ENCODE measurements at regions not wholly inside any gene's neighbourhood (a gene's known extent, or its start where the extent isn't known, plus 50 kb on each side); places are given as distances from the start of the nearest gene placed in this dataset.

- Histone ChIP-seq H4K20me1 (ENCODE audit: control insufficient read depth, extremely low read depth, insufficient read depth, low read length) (no peaks in the 10 kb centered on the region), H3K4me2 (ENCODE audit: extremely low read depth, insufficient read depth, low read length) (no peak overlapping the region), H3K79me2 (ENCODE audit: control insufficient read depth, insufficient read depth, low read length) (no peaks in the 10 kb centered on the region), H3K4me1 (ENCODE audit: control insufficient read depth, extremely low read depth, insufficient read depth, low read length) (no peaks in the 10 kb centered on the region), H3K27me3 (ENCODE audit: control insufficient read depth, insufficient read depth, low read length) (no peaks in the 10 kb centered on the region), H3K27ac (ENCODE audit: insufficient read depth, low read length) (no peak overlapping the region), H3K4me3 (replicated peaks in 1 of 4; ENCODE audit: control extremely low read depth in 1 of 4, insufficient read depth in 1 of 4, low read depth in 3 of 4, low read length in 4 of 4) (no peak overlapping the region), H3K9ac (ENCODE audit: insufficient read depth, low read length) (no peak overlapping the region), H2AFZ (ENCODE audit: low read length) (no peak overlapping the region), H3K36me3 (ENCODE audit: control insufficient read depth, insufficient read depth, low read length) (no peaks in the 10 kb centered on the region), H3K9me3 (ENCODE audit: control insufficient read depth, insufficient read depth, low read depth, low read length) (no peaks in the 10 kb centered on the region)
- no peak for TF ChIP-seq CTCF (conservative IDR thresholded peaks at IDR 0.05 in 1 of 2, IDR thresholded peaks at IDR 0.05 in 1 of 2; ENCODE audit: low read depth in 1 of 2, low read length in 2 of 2)
- TF ChIP-seq EZH2 (IDR thresholded peaks at IDR 0.05; ENCODE audit: low read length, missing control alignments): no peak
- no peak for DNase-seq (ENCODE audit: low read depth in 2 of 2)
These were observed 169.2 kb upstream of the SPATS2L start for GRCh38 chr2:200137271-200137670.

GRCh38 chr2:200137691-200138090 lies 168.8 kb upstream of the SPATS2L start:
- TF ChIP-seq EZH2 (IDR thresholded peaks at IDR 0.05; ENCODE audit: low read length, missing control alignments) (no peak), CTCF (conservative IDR thresholded peaks at IDR 0.05 in 1 of 2, IDR thresholded peaks at IDR 0.05 in 1 of 2; ENCODE audit: low read depth in 1 of 2, low read length in 2 of 2) (no peak)
- H4K20me1 ChIP-seq (ENCODE audit: control insufficient read depth, extremely low read depth, insufficient read depth, low read length): no peaks in the 10 kb centered on the region

GRCh38 chr2:200138391-200139124 lies 167.9 kb upstream of the SPATS2L start:
- peak in 1 of 2 donors; percentile 83 for DNase-seq (ENCODE audit: low read depth in 2 of 2)

More at GRCh38 chr2:200137691-200138090, 168.8 kb upstream of the SPATS2L start:
- no peaks in the 10 kb centered on the region for H3K9me3 ChIP-seq (ENCODE audit: control insufficient read depth, insufficient read depth, low read depth, low read length)
- no peak overlapping the region for H2AFZ ChIP-seq (ENCODE audit: low read length)
- H3K27ac ChIP-seq (ENCODE audit: insufficient read depth, low read length): no peak overlapping the region
- no peak overlapping the region for H3K4me2 ChIP-seq (ENCODE audit: extremely low read depth, insufficient read depth, low read length)
- no peaks in the 10 kb centered on the region for H3K36me3 ChIP-seq (ENCODE audit: control insufficient read depth, insufficient read depth, low read length)
- no peaks in the 10 kb centered on the region for H3K27me3 ChIP-seq (ENCODE audit: control insufficient read depth, insufficient read depth, low read length)
- no peaks in the 10 kb centered on the region for H3K4me1 ChIP-seq (ENCODE audit: control insufficient read depth, extremely low read depth, insufficient read depth, low read length)
- no peak overlapping the region for H3K9ac ChIP-seq (ENCODE audit: insufficient read depth, low read length)
- H3K4me3 ChIP-seq (replicated peaks in 1 of 4; ENCODE audit: control extremely low read depth in 1 of 4, insufficient read depth in 1 of 4, low read depth in 3 of 4, low read length in 4 of 4): no peak overlapping the region
- DNase-seq (ENCODE audit: low read depth in 2 of 2): no peak
- H3K79me2 ChIP-seq (ENCODE audit: control insufficient read depth, insufficient read depth, low read length): no peaks in the 10 kb centered on the region

More at GRCh38 chr2:200138391-200139124, 167.9 kb upstream of the SPATS2L start:
- no peaks in the 10 kb centered on the region for H4K20me1 ChIP-seq (ENCODE audit: control insufficient read depth, extremely low read depth, insufficient read depth, low read length)
- no peaks in the 10 kb centered on the region for H3K36me3 ChIP-seq (ENCODE audit: control insufficient read depth, insufficient read depth, low read length)
- no peak overlapping the region for H3K27ac ChIP-seq (ENCODE audit: insufficient read depth, low read length)
- no peak overlapping the region for H3K4me3 ChIP-seq (replicated peaks in 1 of 4; ENCODE audit: control extremely low read depth in 1 of 4, insufficient read depth in 1 of 4, low read depth in 3 of 4, low read length in 4 of 4)
- H3K4me2 ChIP-seq (ENCODE audit: extremely low read depth, insufficient read depth, low read length): no peak overlapping the region
- no peaks in the 10 kb centered on the region for H3K27me3 ChIP-seq (ENCODE audit: control insufficient read depth, insufficient read depth, low read length)
- H3K9ac ChIP-seq (ENCODE audit: insufficient read depth, low read length): no peak overlapping the region
- H3K4me1 ChIP-seq (ENCODE audit: control insufficient read depth, extremely low read depth, insufficient read depth, low read length): no peaks in the 10 kb centered on the region
- H3K9me3 ChIP-seq (ENCODE audit: control insufficient read depth, insufficient read depth, low read depth, low read length): no peaks in the 10 kb centered on the region
- no peak for TF ChIP-seq CTCF (conservative IDR thresholded peaks at IDR 0.05 in 1 of 2, IDR thresholded peaks at IDR 0.05 in 1 of 2; ENCODE audit: low read depth in 1 of 2, low read length in 2 of 2)
- no peak for TF ChIP-seq EZH2 (IDR thresholded peaks at IDR 0.05; ENCODE audit: low read length, missing control alignments)
- no peak overlapping the region for H2AFZ ChIP-seq (ENCODE audit: low read length)
- no peaks in the 10 kb centered on the region for H3K79me2 ChIP-seq (ENCODE audit: control insufficient read depth, insufficient read depth, low read length)

All from fibroblast of lung (primary cell).